Astrocyte of the spinal cord (primary cell): ENCODE measurements at regions not wholly inside any gene's neighbourhood (a gene's known extent, or its start where the extent isn't known, plus 50 kb on each side); places are given as distances from the start of the nearest gene placed in this dataset.

Experiments
- DNase-seq: peaks from one replicate; pipeline ENCODE4 v3.0.0; 2011; ENCODE audit warnings: low read depth, low spot score
- H3K4me3 ChIP-seq: 2 replicates; pipeline ENCODE4 v1.5.1; 2011; ENCODE audit warnings: low read depth, mild to moderate bottlenecking, low read length, moderate library complexity
- in situ Hi-C: cut with HindIII; loops from 2 replicates; pipeline ENCODE4 v1.10.0; 2017; ENCODE audit warnings: low sequenced_read_pairs
- TF ChIP-seq, protein P1 (sequence below): IDR thresholded peaks from 2 replicates; pipeline ENCODE4 v1.5.1; 2012; ENCODE audit warnings: low read depth, mild to moderate bottlenecking, low read length, inconsistent platforms

DNA sequence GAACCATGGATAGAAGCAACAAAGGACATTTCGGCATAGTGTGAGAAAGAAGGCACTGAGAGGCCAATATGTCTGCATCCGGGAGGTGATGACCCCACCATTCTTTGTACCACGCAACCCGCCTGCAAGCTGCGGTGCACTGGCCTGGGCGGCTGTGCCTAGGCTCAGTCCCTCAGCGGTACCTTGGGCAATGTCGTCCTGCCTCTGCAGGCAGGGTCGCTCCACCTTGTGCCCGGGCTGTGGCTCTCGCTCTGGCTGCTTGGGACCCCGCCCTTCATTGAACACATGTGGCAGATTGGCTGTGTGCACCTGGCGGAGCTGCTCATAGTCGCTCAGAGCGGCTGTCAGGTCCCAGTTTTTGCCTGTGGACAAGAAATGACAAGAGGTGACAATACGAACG lies 243.2 kb downstream of the KLF13 start:
- TF ChIP-seq, protein P1, sequence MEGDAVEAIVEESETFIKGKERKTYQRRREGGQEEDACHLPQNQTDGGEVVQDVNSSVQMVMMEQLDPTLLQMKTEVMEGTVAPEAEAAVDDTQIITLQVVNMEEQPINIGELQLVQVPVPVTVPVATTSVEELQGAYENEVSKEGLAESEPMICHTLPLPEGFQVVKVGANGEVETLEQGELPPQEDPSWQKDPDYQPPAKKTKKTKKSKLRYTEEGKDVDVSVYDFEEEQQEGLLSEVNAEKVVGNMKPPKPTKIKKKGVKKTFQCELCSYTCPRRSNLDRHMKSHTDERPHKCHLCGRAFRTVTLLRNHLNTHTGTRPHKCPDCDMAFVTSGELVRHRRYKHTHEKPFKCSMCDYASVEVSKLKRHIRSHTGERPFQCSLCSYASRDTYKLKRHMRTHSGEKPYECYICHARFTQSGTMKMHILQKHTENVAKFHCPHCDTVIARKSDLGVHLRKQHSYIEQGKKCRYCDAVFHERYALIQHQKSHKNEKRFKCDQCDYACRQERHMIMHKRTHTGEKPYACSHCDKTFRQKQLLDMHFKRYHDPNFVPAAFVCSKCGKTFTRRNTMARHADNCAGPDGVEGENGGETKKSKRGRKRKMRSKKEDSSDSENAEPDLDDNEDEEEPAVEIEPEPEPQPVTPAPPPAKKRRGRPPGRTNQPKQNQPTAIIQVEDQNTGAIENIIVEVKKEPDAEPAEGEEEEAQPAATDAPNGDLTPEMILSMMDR, result no peak
- no peak overlapping the region for H3K4me3 ChIP-seq
- DNase-seq, result no peak
- in situ Hi-C loops, result no loop called here

DNA sequence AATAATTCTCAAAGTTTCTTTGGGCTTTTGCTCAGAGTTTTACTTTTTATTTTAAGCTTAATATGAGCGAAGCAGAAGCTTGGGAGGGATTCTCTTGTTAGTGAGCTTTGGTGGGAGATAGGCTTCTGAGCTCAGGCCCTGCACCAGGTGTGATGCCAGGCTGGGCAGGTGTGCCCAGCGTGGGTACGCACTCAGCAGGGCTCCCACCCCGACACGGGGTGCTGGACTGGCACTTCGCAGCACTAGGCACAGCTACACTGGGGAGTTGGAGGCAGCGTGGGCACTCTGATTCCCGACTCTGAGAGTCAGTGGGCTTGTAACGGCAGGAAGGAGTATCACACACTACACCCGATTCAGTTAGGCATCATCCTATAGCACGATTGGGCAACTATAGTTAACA lies 244.0 kb downstream of the KLF13 start:
- no peak overlapping the region for H3K4me3 ChIP-seq
- DNase-seq, result no peak
- in situ Hi-C loops, result no loop called here
- TF ChIP-seq, protein P1, result no peak

DNA sequence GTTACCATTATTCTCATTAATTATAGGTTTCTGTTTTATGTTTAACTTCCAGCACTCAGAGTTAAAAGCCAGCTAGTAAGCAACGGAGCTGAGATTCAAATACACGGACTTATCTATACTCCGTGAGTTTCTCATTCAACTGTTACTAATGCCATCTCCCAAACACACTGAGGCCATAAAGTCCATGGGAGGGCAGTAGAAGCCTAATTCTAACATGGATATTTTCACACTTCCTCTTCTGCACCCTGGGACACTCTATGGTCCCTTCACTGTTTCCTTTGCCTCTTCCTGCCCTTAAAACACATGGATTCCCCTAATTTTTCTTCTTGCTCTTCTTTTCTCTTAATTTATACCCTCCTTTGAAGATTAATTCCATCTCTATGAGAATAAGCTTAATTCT lies 245.0 kb downstream of the KLF13 start:
- no peak overlapping the region for H3K4me3 ChIP-seq
- in situ Hi-C loops, result no loop called here
- TF ChIP-seq, protein P1, result no peak
- DNase-seq, result no peak

DNA sequence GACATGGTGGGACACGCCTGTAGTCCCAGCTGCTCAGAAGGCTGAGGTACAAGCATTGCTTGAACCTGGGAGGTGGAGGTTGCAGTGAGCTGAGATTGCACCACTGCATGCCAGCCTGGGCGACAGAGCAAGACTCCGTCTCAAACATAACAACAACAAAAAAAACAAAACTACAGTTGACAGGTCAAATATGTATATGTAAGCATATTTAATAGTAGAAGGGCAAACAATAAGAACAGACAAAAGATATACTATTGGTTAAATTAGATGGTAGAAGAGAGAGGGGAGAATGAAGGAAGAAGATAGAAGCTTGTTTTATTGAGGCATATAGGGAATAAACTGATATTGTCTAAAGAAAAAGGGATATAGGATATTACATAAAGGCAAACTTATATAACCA lies 247.1 kb downstream of the KLF13 start:
- DNase-seq, result no peak
- no peak overlapping the region for H3K4me3 ChIP-seq
- in situ Hi-C loops, result no loop called here
- TF ChIP-seq, protein P1, result no peak

DNA sequence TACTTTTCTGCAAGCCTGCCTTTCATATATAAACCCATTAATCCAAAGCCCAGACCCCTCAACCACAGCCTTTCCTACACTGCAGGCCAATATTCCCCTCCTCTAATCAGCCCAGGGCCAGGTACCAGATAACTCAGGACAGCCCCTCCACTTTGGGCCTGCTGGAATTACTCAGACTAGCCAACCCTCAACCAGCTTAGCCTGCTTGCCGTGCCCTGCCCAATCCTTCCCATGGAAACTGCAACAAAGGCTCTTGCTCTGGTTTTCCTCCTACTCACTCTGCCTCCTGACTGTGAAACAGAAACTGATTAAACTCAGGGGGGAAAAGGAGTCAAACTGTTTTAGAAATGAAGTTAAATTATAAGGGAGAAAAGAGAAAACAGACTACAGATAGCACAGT lies 248.1 kb downstream of the KLF13 start:
- in situ Hi-C loops, result no loop called here
- TF ChIP-seq, protein P1, result no peak
- no peak for DNase-seq
- no peak overlapping the region for H3K4me3 ChIP-seq

DNA sequence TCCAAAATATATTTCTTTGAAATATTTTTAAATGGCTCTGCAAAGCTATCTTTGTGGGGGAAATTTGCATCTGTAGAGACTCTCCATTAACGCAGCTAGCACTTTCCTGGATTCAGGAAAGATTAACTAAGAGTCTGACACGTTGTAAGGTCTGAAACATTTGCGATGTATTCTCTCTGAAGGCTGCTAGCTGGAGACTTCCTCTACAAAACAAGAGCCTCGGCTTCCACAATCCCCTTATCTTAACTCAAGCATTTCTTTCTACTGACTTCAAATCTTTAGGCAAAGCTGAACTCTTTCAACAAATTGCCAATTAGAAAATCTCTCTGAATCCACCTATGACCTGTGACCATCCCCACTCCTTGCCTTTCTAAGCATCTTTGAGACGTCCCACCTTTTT lies 250.5 kb downstream of the KLF13 start:
- in situ Hi-C loops, result no loop called here
- H3K4me3 ChIP-seq, result no peak overlapping the region
- DNase-seq, result no peak
- TF ChIP-seq, protein P1, result no peak

DNA sequence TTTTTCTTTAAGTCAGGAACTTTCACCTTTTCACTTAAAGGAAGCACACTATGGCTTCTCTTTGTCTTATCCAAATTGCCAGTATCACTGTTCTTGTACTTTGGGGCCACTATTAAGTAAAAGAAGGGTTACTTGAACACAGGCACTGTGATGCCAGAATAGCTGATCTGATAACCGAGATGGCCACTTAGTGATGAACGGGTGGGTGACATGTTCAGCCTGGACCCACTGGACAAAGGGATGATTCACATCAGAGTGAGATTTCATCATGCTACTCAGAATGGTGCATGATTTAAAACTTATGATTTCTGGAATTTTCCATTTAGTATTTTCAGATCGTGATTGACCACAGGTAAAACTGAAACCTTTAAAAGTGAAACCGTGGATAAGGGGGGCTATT lies 252.6 kb downstream of the KLF13 start:
- H3K4me3 ChIP-seq, result no peak overlapping the region
- in situ Hi-C loops, result no loop called here
- DNase-seq, result no peak
- TF ChIP-seq, protein P1, result no peak
